ENCODE measurements at regions not wholly inside any gene's neighbourhood (a gene's known extent, or its start where the extent isn't known, plus 50 kb on each side); places are given as distances from the start of the nearest gene placed in this dataset.

GRCh38 chr5:165836046-165836445 lies 2330.6 kb downstream of the MAT2B start:
- no peak for TF ChIP-seq CTCF (conservative IDR thresholded peaks at IDR 0.05; ENCODE audit: low read length)
- no peak for TF ChIP-seq EZH2phosphoT487 (IDR thresholded peaks at IDR 0.05; ENCODE audit: borderline replicate concordance, low read depth, low read length)
